DMS114 treated with DMSO at 0.1 percent for 48 hours (cell line): ENCODE measurements at regions not wholly inside any gene's neighbourhood (a gene's known extent, or its start where the extent isn't known, plus 50 kb on each side); places are given as distances from the start of the nearest gene placed in this dataset.
"Not testable (repeated sequence)": the region's sequence is repeated elsewhere in the genome, so short reads cannot be mapped to it uniquely, and the experiment has no call there.

Experiments used
- DNase-seq: peaks from one replicate; lab custom pipeline; 2025; ENCODE audit not compliant: unreplicated experiment; lab: John Stamatoyannopoulos, UW

GRCh38 chr6:84358581-84358980 is 131.1 kb upstream of the CEP162 start:
- no peak for DNase-seq

GRCh38 chr6:84357631-84358030 is 130.2 kb upstream of the CEP162 start:
- no peak for DNase-seq

- DNase-seq: no peak
These were observed 129.5 kb upstream of the CEP162 start for GRCh38 chr6:84356907-84357306.

GRCh38 chr6:84353459-84354423 is 126.3 kb upstream of the CEP162 start:
- no peak for DNase-seq

- no peak for DNase-seq
These were observed 123.0 kb upstream of the CEP162 start for GRCh38 chr6:84350397-84350796.

- no peak for DNase-seq
These were observed 122.1 kb upstream of the CEP162 start for GRCh38 chr6:84349542-84349941.

- no peak for DNase-seq
These were observed 121.4 kb upstream of the CEP162 start for GRCh38 chr6:84348801-84349200.

- DNase-seq: no peak
These were observed 118.9 kb upstream of the CEP162 start for GRCh38 chr6:84346372-84346771.

- no peak for DNase-seq
These were observed 116.6 kb upstream of the CEP162 start for GRCh38 chr6:84344005-84344404.

GRCh38 chr6:84340422-84340821 is 113.0 kb upstream of the CEP162 start:
- no peak for DNase-seq

GRCh38 chr6:84333842-84334241 is 106.4 kb upstream of the CEP162 start:
- DNase-seq: no peak

- no peak for DNase-seq
These were observed 104.9 kb upstream of the CEP162 start for GRCh38 chr6:84332139-84333034.

- DNase-seq: no peak
These were observed 102.9 kb upstream of the CEP162 start for GRCh38 chr6:84330325-84330724.

- DNase-seq: no peak
These were observed 102.1 kb upstream of the CEP162 start for GRCh38 chr6:84329516-84329915.

- DNase-seq: no peak
These were observed 101.6 kb upstream of the CEP162 start for GRCh38 chr6:84329077-84329476.

- no peak for DNase-seq
These were observed 90.0 kb upstream of the CEP162 start for GRCh38 chr6:84317463-84317862.

- DNase-seq: no peak
These were observed 87.0 kb upstream of the CEP162 start for GRCh38 chr6:84314377-84314898.

GRCh38 chr6:84309336-84309735 is 81.9 kb upstream of the CEP162 start:
- DNase-seq: no peak

- no peak for DNase-seq
These were observed 77.4 kb upstream of the CEP162 start for GRCh38 chr6:84304881-84305280.

- DNase-seq: not testable (repeated sequence)
These were observed 63.6 kb upstream of the CEP162 start for GRCh38 chr6:84291033-84291432.

- DNase-seq: no peak
These were observed 57.1 kb upstream of the CEP162 start for GRCh38 chr6:84284428-84285049.
